NCI-H128 (cell line): ENCODE measurements at regions not wholly inside any gene's neighbourhood (a gene's known extent, or its start where the extent isn't known, plus 50 kb on each side); places are given as distances from the start of the nearest gene placed in this dataset.
"Not testable (repeated sequence)": the region's sequence is repeated elsewhere in the genome, so short reads cannot be mapped to it uniquely, and the experiment has no call there.

Experiments used
- DNase-seq: peaks from one replicate; lab custom pipeline; 2025; ENCODE audit not compliant: unreplicated experiment; lab: John Stamatoyannopoulos, UW

DNA sequence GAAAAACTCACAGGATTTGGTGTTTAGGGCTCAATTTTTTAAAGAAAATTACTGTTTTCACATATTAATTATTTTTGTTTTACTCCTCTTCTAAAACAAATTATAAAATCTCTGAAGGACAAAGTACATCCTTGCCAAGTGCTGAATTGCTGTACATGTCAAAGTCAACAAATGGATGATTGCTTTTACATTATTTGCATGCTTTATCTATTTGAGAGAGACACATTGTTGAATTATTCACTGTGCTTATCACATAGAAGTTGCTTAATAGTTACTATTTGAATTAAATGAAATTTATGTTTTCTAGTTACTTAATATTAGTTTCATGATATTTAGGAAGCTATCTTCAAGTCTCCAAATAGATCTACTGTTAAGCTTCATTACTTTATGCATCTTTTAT is 318.6 kb upstream of the PTCHD4 start:
- DNase-seq, result no peak

DNA sequence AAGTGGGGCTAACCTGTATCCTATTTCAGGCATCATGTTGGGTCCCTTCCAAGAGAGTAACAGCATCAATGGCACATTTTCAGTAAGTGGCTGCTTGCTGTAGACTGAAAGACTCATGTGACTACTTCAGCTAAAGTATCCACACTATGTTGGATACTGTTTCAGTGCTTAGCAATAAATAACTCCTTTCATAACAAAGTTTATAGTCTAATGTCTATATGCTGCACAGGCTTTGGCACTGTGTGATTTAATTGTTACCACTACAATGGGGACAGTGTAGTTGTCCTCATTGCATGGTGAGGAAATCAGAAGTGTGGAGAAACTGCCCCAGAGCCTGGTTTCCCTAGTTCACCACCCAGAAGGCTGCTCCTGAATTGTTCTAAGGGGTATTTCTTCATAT is 318.0 kb upstream of the PTCHD4 start:
- DNase-seq, result peak; percentile 59

DNA sequence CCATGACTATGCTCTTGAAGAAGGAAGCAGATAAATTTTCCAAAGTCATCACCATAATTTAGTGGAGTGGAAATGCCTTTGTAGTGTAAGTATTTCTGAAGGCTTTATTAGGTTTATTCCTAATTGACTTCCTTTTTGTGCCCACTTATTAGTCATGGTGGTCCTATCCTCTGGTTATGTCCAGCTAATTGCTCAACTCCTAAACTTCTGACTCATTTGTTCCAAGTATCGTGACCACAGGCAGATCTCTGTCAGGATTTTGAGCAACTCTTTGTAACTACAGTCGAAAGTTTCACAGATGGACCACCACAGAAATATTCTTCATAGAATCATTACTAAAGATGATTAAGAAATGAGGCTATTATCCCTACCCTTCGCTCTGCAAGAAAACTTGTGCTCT is 315.6 kb upstream of the PTCHD4 start:
- DNase-seq, result no peak

DNA sequence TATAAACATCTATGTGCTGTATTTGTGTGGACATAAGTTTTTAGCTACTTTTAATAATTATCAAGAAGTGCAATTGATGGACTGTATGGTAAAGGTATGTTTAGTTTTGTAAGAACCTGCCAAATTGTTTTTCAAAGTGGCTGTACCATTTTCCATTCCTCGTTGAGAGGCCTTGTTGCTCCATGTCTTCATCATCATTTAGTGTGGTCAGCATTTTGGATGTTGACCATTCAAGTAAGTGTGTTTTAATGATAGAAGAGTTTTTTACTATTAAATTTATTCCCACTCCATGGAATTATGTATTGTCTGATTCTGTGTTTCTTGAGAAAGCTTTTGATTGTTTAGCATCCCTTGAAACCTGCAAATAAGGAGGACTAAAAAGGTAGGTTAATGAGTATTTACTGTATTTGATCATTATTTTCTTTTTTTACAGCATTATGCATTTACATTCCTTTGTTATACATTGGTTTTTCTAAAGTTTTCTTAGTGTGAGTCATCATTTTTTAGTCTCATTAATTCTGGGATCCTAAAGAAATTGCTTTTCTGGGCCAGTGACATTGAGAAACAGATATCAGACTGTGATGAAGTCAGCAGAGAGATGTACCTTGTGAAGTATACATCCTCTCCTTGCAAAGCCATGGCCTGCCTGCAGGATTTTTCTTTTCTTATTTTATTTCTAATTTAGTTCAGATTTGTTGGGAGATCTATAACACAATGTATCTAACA is 312.8 kb upstream of the PTCHD4 start:
- DNase-seq, result no peak

DNA sequence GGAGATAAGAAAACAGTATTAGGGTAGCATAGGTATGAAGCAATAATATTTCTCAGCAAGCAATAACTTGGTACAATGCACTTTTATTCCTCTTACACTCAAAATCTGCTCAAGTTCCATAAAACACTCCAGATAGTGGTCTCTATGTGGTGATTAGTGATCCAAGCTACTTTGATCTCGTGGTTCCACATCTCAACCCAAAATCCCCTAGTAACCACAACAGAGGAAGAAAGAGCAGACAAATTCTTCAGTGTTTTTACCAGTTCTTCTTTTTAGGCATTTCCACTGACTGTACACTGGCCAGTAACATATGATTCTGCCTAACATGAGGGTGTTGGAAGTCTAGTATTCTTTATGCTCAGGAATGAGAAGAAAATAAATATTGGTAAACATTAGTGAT is 309.0 kb upstream of the PTCHD4 start:
- DNase-seq, result no peak

DNA sequence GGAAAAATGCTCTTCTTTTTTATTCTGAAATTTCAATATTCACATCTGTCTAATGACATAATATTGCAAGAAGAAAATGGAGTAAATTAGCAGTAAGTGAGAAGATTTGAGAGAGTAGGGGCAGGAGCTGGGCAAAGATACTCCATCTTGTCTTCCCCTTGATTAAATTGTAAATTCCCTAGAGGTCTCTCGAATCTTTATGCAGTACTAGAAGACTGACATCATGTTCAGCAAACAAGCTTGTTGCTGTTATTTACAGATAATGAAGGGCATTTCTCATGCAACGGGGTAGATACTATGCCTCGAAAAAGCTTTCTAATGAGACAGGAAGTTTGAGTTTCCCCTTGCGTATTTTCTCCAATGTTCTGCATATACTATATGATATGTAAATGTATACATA is 306.9 kb upstream of the PTCHD4 start:
- no peak for DNase-seq

DNA sequence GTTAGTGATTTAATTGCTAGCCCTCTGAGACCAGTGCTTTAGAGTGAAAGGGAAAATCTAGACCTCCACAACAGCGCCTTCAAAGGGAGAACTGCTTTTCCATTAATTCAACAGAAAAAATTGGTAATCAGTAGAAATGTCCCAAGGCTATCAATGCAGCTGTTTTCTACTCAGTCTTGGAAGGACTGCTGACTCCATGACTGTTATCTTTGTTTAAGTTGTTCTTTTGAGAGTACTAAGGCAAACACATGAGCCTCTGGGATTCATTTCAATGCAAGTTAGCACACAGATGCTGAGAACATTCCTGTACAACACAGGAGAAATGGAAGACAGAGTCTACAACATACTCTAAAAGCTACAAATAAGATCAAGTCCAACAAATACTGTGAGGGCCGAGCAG is 301.7 kb upstream of the PTCHD4 start:
- no peak for DNase-seq

DNA sequence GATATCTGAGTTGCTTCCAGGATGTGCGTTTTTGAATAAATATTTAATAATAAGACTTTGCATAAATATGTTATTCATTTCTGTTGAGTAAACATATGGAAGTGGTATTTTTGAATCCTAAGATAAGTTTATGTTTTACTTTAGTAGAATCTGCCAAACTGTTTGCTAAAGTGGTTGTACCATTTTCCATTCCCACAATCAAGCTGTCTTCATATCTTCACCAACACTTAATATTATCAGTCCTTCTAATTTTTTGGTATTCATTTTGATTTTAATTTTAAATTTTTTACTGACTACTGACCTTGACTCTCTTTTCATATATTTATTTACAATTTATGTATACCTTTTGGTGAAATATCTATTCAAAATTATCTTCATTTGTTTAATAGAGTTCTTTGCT is 293.9 kb upstream of the PTCHD4 start:
- no peak for DNase-seq

DNA sequence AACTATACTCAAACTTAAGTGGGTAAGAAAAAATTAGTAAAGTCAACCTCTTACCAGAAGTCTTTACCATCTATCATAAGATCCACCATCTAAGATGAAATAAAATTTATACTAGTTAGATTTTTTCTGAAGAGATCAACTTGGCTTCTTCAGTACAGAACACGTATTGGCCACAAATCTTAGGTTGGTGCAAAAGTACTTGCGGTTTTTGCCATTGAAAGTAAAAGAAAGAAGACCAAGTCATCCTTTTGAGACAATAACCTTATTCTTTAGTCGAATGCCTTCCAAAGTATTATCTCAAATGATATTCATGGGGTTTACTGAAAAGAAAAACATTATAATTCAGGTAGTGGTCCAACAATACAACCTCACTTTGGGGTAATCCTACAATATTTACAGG is 292.6 kb upstream of the PTCHD4 start:
- DNase-seq, result no peak

DNA sequence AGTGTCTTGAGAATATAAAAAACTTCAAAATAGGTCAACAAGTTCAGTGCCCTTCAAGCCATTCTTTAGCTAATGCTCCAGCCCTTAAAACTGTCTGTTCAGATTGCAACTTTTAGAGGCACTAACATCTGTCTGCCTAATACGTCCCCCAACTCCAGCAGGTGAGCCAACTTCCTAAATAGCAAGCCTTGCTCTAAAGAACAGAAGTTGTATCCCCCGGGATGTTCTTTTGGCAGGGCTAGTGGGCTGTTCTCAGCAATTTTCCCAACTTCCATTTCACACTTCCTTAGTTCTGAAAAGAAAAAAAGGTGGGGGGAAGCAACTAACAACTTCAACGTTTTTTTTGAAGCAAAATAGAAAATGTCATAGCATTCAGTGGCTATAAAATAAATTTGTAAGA is 290.0 kb upstream of the PTCHD4 start:
- no peak for DNase-seq

DNA sequence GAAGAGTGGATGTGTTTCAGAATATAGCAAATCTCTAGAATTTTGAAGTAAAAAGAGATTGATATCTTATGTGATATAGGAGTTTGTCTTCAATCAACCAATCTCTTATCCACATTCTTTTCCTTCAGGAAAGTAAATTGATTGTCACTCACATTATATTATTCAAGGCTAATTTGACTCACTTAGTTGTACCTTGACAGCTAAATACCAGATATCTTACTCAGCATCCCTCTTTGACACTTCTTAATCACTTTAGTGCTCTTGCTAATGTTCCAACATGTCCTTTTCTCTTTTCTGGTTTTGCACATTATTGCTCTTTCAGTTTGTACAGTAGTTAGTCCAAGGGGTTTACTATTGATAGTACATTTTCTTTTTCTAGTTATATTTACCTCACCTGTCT is 286.9 kb upstream of the PTCHD4 start:
- no peak for DNase-seq

DNA sequence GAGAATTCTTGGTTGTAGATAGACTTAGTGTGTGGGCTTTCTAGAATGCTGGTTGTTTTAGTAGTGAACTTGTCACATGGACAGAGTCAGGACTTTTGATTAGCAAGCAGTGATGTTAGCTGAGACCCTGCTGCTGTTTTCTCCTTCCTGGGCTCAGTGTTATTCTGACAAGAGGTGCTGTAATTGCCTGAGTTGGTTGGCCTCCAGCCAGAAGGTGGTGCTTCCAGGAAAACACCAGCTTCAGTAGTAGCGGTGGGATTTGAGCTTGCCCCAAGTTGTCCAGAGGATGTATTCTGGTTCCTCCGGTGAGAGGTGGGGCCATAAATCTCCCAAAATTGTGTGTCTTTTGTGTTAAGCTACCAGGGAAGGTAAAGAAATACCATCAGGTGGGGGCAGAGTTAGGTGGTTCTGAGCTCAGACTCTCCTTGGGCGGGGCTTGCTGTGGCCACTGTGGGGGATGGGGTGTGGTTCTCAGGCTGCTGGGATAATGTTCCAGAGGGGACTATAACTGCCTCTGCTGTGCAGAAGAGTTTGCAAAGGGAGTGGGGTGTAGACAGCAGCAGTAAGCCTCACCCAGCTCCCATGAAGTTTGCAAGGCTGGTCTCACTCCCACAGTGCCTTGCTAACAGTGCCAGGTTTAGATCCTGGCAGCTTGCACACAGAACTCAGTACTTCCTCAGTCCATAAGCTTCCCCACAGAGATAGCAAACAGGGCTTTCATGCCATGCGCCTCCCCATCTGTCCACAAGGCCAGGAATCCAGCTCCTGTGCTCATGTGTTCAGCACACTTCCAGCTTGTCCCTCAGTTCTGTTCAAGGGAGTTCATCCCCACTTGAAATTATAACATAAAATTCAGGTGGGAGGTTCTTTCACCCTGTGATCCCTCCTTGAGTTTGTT is 278.4 kb upstream of the PTCHD4 start:
- no peak for DNase-seq

DNA sequence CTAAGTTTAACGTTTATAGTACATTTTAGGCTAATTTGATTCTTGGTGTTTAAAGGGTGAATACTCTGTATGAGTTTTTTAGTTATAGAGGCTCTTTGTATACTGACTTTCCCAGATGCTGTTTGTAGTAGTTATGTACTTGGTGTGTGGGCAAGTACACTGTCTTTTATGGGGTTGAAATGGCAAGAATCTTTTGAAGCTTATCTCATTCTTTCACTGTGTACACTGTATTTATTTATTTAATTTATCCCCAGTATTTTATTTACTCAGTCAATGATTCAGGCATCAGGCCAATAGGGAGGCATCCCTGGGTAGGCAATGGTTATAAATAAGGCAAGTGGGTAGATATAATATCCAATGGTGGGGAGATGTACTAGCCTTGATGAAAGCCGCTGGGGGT is 277.0 kb upstream of the PTCHD4 start:
- no peak for DNase-seq

DNA sequence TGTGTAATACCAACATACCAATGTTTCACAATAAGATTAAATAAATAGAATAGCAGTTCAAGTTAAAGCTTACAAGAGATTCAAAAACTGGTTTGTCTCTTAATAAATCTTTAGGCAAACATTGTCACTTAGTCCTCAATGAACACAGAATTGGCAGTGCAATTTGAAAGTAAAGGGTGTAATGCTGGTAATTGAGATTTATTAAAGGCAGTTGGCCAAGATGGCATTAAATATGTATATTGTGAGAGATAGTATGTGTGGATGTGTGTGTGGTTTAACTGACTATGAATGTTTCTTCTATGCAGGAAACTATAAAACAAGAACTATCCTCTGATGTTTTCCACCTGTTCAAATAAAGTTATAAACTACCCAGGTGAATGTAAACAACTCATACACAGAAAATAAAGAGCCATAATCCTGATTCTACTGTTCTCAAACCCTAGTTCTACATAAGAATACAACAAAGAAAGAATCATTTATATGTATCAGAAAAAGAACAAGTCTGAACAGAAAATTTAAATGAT is 267.9 kb upstream of the PTCHD4 start:
- DNase-seq, result no peak

DNA sequence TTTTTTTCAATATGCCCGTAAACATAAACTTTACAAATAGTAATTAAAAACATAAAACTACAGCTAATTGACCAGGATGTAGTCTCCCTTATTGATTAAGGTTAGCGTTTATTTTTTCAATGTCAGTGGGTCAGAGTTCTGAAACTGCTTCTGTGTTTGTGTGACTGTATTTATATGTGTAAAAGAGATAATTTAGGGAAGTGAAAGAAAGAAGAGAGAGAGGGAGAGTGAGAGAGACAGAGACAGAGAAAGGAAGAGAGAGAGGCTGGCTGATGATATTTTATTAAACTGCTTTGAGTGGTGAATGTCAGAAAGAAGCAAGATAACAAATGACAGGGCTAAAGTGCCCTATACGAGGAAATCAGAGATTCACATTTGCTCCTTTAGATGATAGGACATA is 266.1 kb upstream of the PTCHD4 start:
- DNase-seq, result no peak

DNA sequence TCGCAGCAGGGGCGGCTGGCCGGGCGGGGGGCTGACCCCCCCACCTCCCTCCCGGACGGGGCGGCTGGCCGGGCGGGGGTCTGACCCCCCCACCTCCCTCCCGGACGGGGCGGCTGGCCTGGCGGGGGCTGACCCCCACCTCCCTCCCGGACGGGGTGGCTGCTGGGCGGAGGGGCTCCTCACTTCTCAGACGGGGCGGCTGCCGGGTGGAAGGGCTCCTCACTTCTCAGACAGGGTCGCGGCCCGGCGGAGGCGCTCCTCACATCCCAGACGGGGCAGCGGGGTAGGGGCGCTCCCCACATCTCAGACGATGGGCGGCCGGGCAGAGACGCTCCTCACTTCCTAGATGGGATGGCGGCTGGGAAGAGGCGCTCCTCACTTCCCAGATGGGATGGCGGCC is 260.2 kb upstream of the PTCHD4 start:
- DNase-seq, result not testable (repeated sequence)

DNA sequence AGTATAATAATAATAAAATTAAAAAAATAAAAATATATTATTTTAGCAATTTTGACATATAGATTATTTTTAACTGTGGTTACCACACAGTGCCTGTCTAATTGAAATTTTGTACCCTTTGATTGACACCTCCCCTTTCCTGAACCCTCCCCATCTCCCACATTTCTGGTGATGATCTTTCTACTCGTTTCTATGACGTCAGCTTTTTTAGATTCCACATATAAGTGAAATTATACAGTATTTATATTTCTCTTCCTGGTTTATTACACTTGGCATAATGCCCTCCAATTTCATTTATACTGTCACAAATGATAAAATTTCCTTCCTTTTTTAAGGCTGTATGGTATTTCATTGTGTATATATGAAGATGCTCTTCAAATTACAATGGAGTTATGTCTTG is 258.1 kb upstream of the PTCHD4 start:
- no peak for DNase-seq

DNA sequence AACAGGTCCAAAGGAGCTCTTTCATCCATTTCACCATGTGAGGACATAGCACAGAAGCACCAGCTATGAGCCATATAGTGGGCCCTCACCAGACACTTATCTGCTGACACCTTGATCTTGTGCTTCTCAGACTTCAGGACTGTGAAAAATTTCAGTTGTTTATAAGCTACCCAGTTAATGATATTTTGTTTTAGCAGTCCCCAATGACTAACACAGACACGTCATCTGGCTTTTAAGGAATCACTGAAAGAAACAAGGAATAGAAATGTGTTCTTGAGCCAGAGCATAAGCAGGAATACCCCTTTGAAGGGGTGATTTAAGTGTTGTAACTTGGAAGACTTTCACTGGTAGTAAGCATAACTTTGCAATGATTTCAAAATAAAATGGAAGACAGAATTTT is 214.7 kb upstream of the PTCHD4 start:
- no peak for DNase-seq

DNA sequence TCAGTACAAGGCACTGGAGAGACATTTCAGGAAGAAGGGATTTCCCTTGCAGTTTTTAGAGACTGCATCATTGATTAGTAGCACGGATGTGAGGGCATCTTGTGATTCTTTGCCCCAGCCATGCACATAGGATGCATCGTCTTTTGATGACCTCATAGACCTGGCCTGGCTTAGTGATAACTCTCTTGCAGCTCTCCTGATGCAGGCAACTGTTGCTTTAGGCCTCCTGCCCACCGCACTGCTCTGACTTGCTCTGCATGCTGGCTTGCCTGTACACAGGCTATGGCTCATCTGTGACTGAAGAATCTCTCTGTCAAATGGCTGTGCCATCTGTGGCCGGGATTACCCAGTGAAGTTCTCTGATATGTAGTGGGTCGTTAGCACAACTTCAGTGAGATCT is 207.7 kb upstream of the PTCHD4 start:
- no peak for DNase-seq

DNA sequence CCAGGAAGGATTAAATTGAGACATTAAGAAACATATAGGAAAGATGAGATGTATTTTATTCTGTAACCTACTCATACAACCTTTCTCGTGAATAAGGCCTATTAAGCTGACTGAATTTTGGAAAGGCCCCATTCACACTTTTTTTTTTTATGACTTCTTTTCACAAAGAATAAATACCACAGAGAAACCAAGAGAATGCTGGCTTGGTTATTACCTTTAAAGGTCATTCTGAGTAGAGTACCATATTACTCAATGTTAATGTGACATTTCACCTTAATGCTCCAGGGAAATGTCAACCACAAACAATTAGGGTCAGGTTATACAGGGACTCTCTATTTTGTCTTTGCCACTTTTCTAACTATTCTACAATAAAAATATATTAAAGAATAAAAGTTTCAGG is 204.9 kb upstream of the PTCHD4 start:
- no peak for DNase-seq

DNA sequence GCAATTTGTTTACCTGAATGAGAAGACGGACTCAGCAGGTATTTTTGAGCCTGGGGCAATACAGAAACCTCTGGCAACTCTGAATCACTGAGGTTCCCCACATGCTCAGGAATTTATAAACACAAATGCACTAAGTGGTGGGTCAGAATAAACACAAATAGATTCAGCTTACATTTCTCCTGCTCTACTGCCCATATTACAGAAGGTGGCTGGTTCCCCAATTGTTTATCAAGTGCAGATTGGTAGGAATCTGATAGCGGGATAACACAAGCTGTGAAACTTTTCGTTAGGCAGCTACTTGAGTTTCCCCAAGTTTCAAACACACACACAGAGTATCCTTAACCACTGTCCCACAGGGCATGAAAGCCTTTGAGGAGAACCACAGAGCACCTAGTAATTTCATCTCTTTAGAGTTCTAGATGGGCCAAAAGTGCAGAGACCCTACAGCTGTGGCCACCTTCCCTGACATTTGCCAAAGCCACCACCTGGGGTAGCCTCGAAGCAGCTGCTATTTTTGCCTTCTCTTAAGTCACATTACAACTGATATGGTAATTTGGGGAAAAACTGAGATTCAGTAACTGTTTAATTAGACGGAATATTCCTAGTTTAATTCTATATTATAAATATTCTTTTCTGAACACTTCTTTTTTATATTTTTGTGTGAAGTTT is 204.2 kb upstream of the PTCHD4 start:
- no peak for DNase-seq

DNA sequence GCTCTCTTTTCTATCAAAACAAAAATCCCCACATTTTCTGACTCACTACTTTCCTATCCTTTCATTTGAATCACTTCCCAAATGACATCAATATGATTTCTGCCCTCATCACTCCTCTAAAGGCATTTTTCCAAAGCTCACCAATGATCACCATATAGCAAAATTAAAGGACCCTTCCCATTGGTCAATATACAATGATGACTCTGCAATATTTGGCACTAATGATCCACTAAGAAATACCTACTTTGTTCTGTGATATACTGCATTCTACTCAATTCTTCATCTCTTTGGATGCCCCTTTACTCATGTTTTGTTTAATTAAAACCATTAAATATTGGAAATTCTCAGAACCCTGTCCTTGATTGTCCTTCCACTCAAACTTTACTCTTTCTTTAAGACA is 200.3 kb upstream of the PTCHD4 start:
- no peak for DNase-seq
